C4-2B (cell line): ENCODE measurements at regions not wholly inside any gene's neighbourhood (a gene's known extent, or its start where the extent isn't known, plus 50 kb on each side); places are given as distances from the start of the nearest gene placed in this dataset.

Source experiments
- H3K27ac ChIP-seq: fragments of 450-650 bp; 2 replicates; pipeline ENCODE4 v1.5.1; 2017
- CTCF ChIP-seq: fragments of 450-650 bp; conservative IDR thresholded peaks from 2 replicates; pipeline ENCODE4 v1.5.1; 2017; ENCODE audit warnings: mild to moderate bottlenecking
- ZFX ChIP-seq: fragments of 450-650 bp; IDR thresholded peaks from 2 replicates; pipeline ENCODE4 v1.6.1; 2017

GRCh38 chr3:137079571-137079970, 121.8 kb downstream of the IL20RB start:
- no peak overlapping the region for H3K27ac ChIP-seq
- TF ChIP-seq CTCF (no peak), ZFX (no peak)

GRCh38 chr3:137081711-137082110, 123.9 kb downstream of the IL20RB start:
- no peak overlapping the region for H3K27ac ChIP-seq
- TF ChIP-seq ZFX = no peak
- no peak for TF ChIP-seq CTCF

- TF ChIP-seq CTCF = no peak
- H3K27ac ChIP-seq = no peak overlapping the region
Measured at GRCh38 chr3:137082763-137083162, 125.0 kb downstream of the IL20RB start.

GRCh38 chr3:137083332-137083731, 125.5 kb downstream of the IL20RB start:
- TF ChIP-seq ZFX = no peak
- no peak for TF ChIP-seq CTCF
- no peak overlapping the region for H3K27ac ChIP-seq

GRCh38 chr3:137084586-137084985, 126.8 kb downstream of the IL20RB start:
- H3K27ac ChIP-seq = no peak overlapping the region
- TF ChIP-seq ZFX = no peak
- no peak for TF ChIP-seq CTCF

- TF ChIP-seq ZFX = no peak
- no peak for TF ChIP-seq CTCF
- H3K27ac ChIP-seq = no peak overlapping the region
Measured at GRCh38 chr3:137097386-137097785, 139.6 kb downstream of the IL20RB start.

GRCh38 chr3:137097852-137098251, 140.1 kb downstream of the IL20RB start:
- TF ChIP-seq CTCF = no peak
- no peak for TF ChIP-seq ZFX
- H3K27ac ChIP-seq = no peak overlapping the region
